ENCODE measurements at regions not wholly inside any gene's neighbourhood (a gene's known extent, or its start where the extent isn't known, plus 50 kb on each side); places are given as distances from the start of the nearest gene placed in this dataset.
"Not testable (repeated sequence)": the region's sequence is repeated elsewhere in the genome, so short reads cannot be mapped to it uniquely, and the experiment has no call there.

DNA sequence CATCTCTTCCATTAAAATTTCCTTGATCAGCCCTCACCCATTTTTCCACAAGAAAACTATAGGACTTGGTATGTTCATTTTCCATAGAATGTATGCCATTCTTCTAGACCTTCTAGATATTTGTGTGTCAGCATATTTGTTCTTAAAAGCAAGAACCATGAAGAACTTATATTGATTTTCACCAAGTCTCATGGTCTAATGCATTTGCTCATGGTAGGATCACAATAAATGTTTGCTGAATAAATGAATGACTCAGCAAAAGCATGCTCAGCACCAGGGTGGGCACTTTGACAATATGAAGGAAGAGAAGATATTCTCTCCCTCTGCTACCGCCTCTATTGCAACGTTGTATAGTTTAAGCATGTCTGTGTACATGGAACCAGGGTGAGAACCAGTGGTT, 805.5 kb upstream of the SLC35B3 start:
- DNase-seq (ENCODE audit: low read depth in 4 of 4, low spot score in 2 of 4) = no peak

DNA sequence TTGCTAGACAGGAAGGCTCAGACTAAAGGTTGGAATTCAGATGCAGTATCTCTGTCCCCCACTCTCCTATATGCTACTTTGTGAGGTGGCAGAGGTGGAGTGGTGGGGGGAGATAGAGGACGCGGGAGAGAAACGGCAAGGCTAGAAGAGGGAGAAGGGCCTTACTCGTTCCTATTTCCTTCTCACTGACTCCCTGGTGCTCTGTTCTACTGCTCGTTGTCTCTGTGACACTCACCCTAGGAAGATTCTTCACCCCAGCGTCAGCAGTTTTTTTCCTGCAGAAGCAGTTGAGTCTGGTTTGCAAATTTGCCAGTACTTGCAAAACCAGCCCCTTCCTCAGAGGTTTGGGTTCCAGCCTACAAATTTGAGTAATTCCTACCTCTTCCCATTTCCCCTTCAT, 801.1 kb upstream of the SLC35B3 start:
- no peak for DNase-seq (ENCODE audit: low read depth in 4 of 4, low spot score in 2 of 4)

DNA sequence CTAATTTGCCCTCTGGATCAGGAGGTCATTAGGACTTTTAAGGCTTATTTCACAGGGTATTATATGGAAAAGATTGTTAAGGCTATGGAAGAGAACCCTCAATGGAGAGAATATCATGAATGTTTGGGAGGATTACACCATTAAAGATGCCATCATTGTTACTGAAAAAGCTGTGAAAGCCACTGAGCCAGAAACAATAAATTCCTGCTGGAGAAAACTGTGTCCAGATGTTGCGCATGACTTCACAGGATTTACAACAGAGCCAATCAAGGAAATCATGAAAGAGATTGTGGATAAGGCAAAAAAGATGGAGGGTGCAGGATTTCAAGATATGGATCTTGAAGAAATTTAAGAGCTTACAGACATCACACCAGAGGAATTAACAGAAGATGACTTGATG, 798.3 kb upstream of the SLC35B3 start:
- DNase-seq (ENCODE audit: low read depth in 4 of 4, low spot score in 2 of 4) = no peak

DNA sequence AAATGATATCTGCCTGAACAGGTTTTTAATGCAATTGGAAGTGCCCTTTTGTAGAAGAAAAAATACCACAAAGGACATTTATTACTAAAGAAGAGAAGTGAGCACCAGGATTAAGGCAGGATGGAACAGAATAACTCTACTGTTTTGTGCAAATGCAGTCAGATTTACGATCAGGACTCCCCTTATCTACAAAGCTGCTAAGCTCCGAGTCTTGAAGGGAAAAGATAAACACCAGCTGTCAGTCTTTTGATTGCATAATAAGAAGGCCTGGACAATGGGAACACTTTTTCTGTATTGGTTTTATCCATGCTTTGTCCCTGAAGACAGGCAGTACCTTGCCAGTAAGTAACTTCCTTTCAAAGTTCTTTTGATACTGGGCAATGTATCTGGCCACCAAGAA, 797.9 kb upstream of the SLC35B3 start:
- DNase-seq (ENCODE audit: low read depth in 4 of 4, low spot score in 2 of 4) = no peak

DNA sequence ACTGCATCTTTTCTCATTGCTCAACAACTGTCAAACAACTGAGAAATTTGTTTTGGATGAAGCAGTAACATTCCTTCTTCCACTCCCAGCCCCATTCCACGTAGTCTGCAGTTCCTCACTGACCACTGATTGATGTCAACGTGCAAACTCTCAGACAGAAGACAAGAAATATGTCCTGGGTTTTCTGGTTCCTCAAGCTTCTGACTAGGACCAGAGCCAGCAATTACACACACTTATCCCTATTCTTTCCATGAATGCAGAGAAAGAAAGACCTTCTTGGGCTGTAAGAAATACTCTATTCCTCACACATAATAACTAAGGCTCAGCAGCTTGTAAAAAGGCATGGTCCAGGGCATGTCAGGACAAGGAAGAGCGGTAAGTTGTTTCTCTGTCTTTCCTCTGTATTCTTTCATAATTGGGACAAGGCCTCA, 790.1 kb upstream of the SLC35B3 start:
- no peak for DNase-seq (ENCODE audit: low read depth in 4 of 4, low spot score in 2 of 4)

DNA sequence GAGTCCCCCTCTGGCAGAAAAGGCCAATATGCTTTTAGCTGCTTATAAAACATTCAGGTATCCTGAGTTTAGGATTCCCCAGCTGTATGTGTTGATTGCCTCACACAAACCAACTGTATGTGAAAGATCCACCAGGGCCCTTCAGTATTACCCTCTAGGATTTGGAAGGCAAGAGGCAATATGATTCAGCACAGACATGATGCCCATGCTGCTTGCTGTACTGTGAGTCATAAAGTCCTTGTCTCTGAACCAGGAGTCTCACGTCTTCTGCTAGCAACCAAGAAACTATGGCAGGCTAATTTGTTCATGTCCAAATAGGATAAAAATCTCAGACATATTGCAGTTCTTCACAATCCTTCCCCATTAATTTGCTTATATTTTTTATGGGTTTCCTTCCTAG, 789.2 kb upstream of the SLC35B3 start:
- DNase-seq (ENCODE audit: low read depth in 4 of 4, low spot score in 2 of 4) = no peak

DNA sequence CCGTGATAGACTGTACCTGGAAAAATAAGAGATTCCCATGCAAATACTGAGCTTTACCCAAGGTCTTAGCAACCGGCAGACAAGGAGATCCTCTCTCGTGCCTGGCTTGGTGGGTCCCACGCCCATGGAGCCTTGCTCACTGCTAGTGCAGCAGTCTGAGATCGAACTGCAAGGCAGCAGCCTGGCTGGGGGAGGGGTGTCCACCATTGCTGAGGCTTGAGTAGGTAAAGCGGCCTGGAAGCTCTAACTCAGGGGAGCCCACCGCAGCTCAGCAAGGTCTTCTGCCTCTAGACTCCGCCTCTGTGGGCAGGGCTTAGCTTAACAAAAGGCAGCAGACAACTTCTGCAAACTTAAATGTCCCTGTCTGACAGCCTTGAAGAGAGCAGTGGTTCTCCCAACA, 778.4 kb upstream of the SLC35B3 start:
- DNase-seq (ENCODE audit: low read depth in 4 of 4, low spot score in 2 of 4) = not testable (repeated sequence)

DNA sequence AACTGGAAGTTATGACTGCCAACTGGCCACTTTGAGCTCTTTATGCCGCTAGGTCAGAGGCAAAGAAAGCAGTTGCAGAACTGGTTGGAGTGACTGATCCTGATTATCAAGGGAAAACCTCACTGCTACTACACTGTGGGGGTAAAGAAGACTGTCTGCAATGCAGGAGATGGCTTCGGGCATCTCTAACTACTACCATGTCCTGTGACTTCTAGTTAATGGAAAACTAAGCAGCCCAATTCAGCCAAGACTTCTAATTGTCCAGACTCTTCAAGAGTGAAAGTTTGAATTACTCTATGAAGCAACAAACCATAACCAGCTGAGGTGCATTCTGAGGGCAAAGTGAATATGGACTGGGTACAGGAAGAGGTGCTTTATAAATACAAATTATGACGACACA, 773.6 kb upstream of the SLC35B3 start:
- DNase-seq (ENCODE audit: low read depth in 4 of 4, low spot score in 2 of 4) = no peak

DNA sequence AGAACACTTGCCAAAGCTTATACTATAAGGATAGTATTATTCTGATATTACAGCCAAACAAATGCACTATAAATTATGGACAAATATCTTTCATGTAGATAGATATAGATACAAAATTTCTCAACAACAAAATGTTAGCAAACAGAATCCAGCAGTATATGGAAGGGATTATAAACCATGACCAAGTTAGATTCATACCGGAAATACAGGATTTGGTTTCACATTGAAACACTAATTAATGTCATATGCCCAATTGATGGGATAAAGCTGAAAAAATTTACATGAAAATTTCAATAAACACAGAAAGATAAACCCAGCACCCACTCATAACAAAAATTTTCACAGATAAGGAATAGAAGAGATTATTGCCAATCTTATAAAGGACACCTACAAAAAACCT, 770.3 kb upstream of the SLC35B3 start:
- no peak for DNase-seq (ENCODE audit: low read depth in 4 of 4, low spot score in 2 of 4)

DNA sequence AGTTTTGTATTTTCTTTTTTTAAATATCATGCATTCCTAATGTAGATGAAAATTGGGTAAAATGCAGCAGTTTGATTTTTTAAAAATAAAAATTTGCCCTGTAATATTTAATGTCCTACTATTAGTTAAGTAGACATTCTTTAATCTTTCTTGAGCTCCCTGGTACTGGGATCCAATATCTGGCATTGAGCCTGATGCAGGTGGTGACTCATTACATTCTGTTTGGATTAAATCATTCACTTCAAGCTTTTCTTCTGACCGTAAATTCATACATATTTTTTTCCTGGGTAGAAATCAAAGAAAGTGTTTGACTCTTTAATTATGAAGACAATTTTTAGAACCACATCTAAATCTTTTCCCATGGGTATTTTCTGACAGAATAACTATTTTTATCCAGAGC, 768.8 kb upstream of the SLC35B3 start:
- no peak for DNase-seq (ENCODE audit: low read depth in 4 of 4, low spot score in 2 of 4)

DNA sequence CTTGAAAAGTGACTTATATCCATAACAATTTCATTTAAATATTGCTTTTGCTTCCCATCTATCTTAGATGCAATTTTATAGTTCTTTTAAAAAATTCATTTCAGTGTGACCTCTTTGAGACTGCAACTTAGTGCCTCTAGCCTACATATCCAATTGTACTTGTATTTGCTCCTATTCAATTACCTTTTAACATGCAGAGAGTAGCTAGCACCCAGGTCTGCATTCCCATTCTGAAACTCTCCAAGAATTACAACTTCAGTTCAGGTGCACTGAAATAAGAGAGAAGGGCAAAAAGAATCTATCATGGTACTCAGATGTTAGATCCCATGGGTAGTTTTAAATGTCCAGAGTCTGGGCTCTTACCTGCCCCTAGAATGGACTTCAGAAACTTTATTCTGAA, 765.4 kb upstream of the SLC35B3 start:
- DNase-seq (ENCODE audit: low read depth in 4 of 4, low spot score in 2 of 4) = no peak

DNA sequence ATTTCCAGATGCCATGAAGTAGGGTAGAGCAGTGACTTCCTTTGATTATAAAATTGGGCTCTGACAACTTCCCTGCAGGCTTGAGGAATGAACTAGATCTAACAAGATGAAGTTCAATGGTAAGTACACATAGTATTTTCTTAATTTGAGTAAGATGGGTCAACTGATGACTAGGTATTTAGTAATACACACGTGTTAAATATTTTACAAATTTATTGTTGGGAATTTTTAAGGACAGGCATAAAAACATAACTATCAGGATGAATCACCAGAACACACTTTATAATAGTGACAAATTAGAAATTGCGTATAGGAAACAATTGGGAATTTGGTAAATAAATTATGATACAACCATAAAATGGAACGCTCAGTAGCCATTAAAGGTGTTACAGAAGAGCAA, 762.4 kb upstream of the SLC35B3 start:
- no peak for DNase-seq (ENCODE audit: low read depth in 4 of 4, low spot score in 2 of 4)

DNA sequence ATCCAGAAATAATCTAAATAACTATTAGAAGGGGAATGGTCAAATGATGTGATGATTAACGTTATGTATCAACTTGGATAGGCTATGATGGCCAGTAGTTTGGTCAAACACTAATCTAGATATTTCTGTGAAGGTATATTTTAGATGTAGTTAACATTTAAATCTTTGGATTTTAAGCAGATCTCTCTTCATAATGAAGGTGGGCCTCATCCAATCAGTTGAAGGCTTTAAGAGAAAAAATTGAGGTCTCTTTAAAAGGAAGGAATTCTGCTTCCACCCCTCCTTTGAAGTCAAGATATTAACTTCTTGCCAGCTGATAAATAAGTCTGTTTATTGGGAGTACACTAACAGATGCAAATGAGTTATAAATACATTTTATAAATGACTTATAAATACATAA, 760.0 kb upstream of the SLC35B3 start:
- no peak for DNase-seq (ENCODE audit: low read depth in 4 of 4, low spot score in 2 of 4)

DNA sequence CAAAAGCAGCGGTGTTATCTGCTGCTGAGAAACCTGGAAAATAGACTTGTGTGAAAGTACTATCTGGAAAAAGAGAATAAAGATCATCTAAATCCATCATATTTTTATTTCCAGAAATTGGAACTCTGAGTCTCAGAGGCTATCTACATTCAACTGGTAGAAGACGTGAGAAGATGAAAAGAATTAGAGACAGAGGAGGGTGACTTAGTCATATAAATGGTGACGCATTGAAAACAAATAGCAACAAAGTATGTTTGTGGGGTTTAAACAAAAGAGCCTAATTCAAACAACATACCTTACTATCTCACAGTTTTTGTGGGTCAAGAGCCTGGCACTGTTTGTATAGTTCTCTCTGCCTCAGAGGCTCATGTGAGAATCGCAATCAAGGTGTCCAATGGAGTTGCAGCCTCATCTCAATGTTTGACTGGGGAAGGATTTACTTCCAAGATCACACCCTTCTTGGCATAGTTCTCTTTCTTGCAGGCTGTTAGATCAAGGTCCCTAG, 757.1 kb upstream of the SLC35B3 start:
- no peak for DNase-seq (ENCODE audit: low read depth in 4 of 4, low spot score in 2 of 4)

DNA sequence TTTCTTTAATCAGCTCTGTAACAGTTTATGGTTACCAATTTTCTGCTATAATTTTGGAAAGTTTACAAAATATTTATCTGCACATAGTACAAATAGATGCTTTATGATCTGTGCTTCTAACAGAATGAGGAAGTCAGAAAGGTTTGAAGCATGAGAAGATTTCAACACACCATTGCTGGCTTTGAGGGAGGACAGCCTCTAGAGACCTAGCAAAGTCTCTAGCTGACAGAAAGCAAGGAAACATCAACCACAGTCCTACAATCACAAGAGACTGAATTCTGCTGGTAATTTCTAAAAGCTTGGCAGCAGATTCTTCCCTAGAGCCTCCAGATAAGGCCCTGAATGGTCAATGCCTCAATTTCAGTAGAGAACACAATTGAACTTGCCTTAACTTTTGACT, 750.8 kb upstream of the SLC35B3 start:
- no peak for DNase-seq (ENCODE audit: low read depth in 4 of 4, low spot score in 2 of 4)

DNA sequence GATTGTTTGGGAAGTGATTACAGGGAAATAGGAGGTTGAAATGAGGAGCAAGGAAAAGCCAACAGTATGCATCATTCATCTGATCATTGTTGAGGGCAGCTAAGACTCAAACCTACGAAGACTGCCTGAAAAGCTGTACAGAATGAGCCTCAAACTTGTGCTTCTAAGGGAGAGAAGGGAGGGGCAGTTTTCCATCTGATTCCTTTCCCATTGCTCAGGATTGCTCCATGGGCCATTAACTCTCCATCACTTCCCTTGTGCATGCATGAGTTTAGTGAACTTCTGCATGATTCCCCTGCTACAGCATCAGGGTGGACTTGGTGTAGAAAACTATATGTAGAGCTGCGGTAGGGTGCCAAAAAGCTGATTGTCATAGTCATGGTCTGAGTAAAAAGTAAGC, 742.7 kb upstream of the SLC35B3 start:
- peak in 1 of 4 donors; percentile 25 for DNase-seq (ENCODE audit: low read depth in 4 of 4, low spot score in 2 of 4)

DNA sequence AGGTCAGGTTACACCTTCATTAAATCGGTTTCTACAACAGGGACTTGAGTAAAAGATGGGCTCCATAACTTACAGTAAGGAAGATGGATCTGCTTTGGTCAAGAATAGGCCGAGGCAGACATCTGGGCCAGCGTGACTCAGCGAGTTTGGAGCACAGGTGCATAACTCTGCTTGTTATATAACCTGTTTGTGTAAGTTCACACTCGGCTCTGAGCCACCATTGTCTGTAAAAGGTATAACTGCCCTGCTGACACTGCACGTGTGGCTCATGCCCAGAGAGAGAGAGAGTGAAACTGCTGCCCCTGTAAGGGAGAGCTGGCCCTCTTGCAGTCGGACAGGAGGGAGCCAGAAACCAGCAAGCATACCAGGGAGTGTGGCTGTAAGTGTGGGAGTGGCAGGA, 737.9 kb upstream of the SLC35B3 start:
- no peak for DNase-seq (ENCODE audit: low read depth in 4 of 4, low spot score in 2 of 4)

DNA sequence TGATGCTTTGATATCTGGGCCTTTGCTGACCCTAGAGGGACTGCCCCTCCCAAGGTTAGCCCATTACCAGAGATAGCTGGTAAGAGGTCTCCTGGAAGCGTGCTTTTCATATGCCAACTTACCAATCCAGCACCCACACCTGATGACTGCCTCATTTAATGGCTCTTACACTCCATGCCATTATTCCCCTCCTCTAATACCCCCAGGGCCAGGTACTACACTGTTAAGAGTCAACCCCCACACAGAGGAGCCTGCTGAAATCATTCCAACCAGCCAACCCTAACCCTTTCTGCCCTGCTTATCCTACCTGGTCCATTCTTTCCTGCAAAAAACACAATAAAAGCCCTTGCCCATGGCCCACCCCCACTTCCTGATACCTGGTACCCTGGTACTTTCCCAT, 736.8 kb upstream of the SLC35B3 start:
- no peak for DNase-seq (ENCODE audit: low read depth in 4 of 4, low spot score in 2 of 4)

DNA sequence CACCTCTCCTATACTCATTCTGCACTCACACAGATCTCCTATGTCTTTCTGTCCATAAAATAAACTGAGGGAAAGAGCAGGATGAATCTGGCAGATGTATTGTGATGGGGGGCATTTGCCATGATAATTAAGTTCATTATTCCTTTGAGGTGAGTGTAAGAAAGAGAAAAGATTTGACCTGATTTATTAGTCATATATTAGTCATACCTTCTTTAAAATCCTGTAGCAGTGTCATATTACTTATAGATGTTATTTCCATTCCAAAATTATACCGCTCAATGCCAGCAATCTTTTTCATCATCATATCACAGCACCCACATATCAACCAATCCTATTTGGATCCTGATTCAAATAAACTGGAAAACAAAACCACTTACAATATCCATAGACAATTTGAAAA, 733.3 kb upstream of the SLC35B3 start:
- DNase-seq (ENCODE audit: low read depth in 4 of 4, low spot score in 2 of 4) = no peak

DNA sequence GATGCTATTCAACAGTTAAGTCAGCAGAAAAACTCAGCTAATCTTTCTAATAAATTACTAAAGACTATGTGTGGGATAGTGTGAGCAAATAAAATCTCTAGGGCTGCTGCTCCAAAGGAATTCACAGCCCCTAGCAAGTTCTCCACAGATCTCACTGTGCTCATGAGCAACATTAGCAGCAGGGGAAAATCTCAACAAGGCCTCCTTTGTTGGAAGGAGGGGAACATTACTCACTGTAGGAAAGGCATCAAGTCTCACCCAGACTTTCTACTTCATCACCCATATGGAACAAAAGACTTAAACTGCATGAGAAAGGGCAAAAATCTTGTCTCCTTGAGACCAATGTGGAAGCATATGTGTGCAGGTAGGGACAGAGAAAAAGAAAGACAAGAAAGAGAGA, 726.4 kb upstream of the SLC35B3 start:
- DNase-seq (ENCODE audit: low read depth in 4 of 4, low spot score in 2 of 4) = no peak

DNA sequence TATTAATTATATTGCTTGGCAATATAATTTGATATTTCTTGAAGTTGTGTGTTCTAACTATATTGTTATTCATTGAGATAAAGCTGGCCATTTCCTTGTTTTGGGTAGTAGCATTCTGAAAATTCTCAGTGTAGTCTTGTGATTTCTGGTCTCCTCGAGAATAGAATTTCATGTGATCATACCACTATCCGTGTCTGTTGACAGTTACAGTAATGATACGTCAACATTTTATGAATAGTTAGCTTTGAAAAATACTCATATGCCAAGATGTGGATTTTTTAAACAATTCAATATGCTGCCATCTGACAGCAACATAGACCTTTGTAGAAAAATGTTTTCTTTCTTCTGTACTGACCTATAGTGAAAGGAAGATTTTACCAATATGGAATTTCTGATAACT, 723.7 kb upstream of the SLC35B3 start:
- DNase-seq (ENCODE audit: low read depth in 4 of 4, low spot score in 2 of 4) = no peak

DNA sequence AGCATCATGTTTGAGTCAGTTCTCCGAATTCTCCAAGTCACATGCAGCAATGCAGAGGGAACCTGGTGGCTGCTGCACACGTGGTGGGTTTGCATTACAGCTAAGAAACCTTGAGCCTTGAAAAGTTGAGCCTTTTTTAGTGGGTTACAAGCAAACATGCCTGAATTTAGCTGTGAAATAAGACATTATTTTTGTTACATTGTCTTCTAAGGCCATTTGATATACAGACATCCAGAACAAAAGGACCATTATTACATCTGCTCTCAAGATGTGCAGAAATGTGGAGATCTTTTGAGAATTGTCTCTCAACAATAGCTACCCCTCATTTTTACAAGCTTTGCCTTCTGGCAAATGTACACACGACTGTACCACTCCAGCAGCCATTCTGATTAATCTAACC, 720.5 kb upstream of the SLC35B3 start:
- no peak for DNase-seq (ENCODE audit: low read depth in 4 of 4, low spot score in 2 of 4)

DNA sequence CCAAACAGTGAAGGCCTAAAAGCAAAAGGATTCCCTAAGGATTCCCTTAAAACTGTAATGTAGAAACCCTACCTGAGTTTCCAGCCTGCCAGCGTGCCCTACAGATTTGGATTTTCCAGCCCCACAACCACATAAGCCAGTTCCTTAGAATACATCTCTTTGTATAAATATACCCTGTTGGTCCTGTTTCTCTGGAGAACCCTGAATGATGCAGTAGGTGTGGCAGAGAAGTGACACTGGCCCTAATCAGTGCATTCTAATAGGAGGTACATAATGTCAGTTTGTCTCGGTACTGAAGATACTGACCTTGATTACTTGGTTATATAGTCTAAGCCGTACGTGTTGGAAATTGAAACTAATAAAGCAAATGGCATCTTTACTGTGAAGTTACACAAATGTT, 707.8 kb upstream of the SLC35B3 start:
- DNase-seq (ENCODE audit: low read depth in 4 of 4, low spot score in 2 of 4) = no peak
